ENCODE measurements at regions not wholly inside any gene's neighbourhood (a gene's known extent, or its start where the extent isn't known, plus 50 kb on each side); places are given as distances from the start of the nearest gene placed in this dataset.

GRCh38 chr6:21972516-21972915, 324.3 kb downstream of the PRL start:
- Mint-ChIP-seq H3K9me3 (peaks cover 43% of the 10 kb centered on the region), H3K4me3 (no peak overlapping the region), H3K4me1 (peaks cover 30% of the 10 kb centered on the region), H3K27me3 (ENCODE audit: low read depth, poor library complexity) (peaks cover 3% of the 10 kb centered on the region), H3K36me3 (ENCODE audit: low read depth) (peaks cover 72% of the 10 kb centered on the region), H3K27ac (no peak overlapping the region)
- TF ChIP-seq, protein P1, sequence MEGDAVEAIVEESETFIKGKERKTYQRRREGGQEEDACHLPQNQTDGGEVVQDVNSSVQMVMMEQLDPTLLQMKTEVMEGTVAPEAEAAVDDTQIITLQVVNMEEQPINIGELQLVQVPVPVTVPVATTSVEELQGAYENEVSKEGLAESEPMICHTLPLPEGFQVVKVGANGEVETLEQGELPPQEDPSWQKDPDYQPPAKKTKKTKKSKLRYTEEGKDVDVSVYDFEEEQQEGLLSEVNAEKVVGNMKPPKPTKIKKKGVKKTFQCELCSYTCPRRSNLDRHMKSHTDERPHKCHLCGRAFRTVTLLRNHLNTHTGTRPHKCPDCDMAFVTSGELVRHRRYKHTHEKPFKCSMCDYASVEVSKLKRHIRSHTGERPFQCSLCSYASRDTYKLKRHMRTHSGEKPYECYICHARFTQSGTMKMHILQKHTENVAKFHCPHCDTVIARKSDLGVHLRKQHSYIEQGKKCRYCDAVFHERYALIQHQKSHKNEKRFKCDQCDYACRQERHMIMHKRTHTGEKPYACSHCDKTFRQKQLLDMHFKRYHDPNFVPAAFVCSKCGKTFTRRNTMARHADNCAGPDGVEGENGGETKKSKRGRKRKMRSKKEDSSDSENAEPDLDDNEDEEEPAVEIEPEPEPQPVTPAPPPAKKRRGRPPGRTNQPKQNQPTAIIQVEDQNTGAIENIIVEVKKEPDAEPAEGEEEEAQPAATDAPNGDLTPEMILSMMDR (IDR thresholded peaks at IDR 0.05): no peak
- DNase-seq: no peak

DNA sequence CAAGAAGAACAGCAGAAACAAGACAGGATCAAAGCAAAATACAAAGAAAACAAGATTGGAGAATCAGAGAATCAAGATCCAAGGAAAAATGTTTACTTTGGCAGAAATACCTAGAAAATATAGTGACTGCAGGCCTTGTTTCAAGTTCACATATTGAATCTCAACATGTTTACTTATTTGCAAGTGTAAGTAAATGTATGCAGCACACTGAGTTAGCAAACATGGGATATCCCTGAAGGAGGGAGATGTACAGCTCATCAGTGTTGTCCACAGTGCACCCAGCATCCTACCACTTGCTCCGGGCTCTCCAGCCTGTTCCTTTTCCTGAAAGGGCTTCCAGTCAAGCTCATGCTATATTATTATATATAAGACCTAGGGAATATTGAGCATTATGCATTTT, 319.5 kb downstream of the PRL start:
- Mint-ChIP-seq H3K4me3 (no peak overlapping the region), H3K27me3 (ENCODE audit: low read depth, poor library complexity) (peaks cover 9% of the 10 kb centered on the region), H3K36me3 (ENCODE audit: low read depth) (peaks cover 97% of the 10 kb centered on the region), H3K4me1 (no peaks in the 10 kb centered on the region), H3K9me3 (peaks cover 69% of the 10 kb centered on the region), H3K27ac (no peak overlapping the region)
- TF ChIP-seq, protein P1 (IDR thresholded peaks at IDR 0.05): no peak
- DNase-seq: no peak

DNA sequence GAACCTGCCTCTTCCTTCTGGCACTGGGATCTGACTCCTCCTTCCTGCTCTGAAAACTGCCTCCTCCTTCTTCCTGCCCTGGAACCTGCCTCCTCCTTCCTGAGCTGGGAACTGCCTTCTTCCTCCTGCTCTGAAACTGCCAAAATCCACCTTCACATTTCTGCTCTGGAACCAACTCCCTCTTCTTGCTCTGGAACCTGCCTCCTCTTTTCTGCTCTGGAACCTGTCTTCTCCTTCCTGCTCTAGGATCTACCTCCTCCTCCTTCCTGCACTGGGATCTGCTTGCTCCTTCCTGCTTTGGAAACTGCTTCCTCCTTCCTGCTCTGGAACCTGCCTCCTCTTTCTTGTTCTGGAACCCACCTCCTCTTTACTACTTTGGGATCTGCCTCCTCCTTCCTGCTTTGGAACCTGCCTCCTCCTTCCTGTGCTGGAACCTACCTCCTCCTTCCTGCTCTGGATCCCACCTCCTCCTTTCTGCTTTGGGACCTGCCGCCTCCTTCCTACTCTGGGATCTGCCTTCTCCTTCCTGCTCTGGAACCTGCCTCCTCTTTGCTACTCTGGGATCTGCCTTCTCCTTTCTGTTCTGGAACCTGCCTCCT, 315.5 kb downstream of the PRL start:
- no peak overlapping the region for H3K4me3 Mint-ChIP-seq
- peaks cover 3% of the 10 kb centered on the region for H3K4me1 Mint-ChIP-seq
- H3K27ac Mint-ChIP-seq: peak overlapping the region; percentile 84
- TF ChIP-seq, protein P1 (IDR thresholded peaks at IDR 0.05): no peak
- H3K9me3 Mint-ChIP-seq: peaks cover 41% of the 10 kb centered on the region
- H3K36me3 Mint-ChIP-seq (ENCODE audit: low read depth): peaks cover 93% of the 10 kb centered on the region
- peaks cover 6% of the 10 kb centered on the region for H3K27me3 Mint-ChIP-seq (ENCODE audit: low read depth, poor library complexity)
- DNase-seq: no peak

DNA sequence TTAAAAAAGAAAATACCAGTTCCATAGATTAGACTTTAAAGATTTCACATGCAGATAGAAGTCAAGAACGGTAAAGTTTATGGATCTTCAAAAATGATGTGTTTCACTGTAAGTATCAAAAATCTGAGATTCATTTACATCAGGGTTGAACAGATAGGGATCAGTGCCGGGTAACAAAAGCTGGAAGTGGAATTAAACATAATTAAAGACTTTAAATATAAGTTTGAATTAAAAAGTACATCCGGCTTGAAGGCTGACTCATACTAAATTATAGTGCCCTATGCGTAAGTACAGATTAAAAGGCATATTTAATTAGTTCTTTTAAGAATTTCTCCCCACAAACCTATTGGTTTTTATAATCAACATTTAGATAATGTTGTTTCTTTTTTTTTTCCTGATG, 312.7 kb downstream of the PRL start:
- TF ChIP-seq, protein P1 (IDR thresholded peaks at IDR 0.05): no peak
- no peak for DNase-seq
- H3K36me3 Mint-ChIP-seq (ENCODE audit: low read depth): peaks cover 96% of the 10 kb centered on the region
- H3K4me3 Mint-ChIP-seq: no peak overlapping the region
- peaks cover 38% of the 10 kb centered on the region for H3K9me3 Mint-ChIP-seq
- H3K27me3 Mint-ChIP-seq (ENCODE audit: low read depth, poor library complexity): peaks cover 9% of the 10 kb centered on the region
- H3K4me1 Mint-ChIP-seq: peaks cover 31% of the 10 kb centered on the region
- peak overlapping the region; percentile 40 for H3K27ac Mint-ChIP-seq

GRCh38 chr6:21984561-21984960, 312.3 kb downstream of the PRL start:
- TF ChIP-seq, protein P1 (IDR thresholded peaks at IDR 0.05): no peak
- Mint-ChIP-seq H3K9me3 (peaks cover 38% of the 10 kb centered on the region), H3K27ac (peak overlapping the region; percentile 40), H3K4me3 (no peak overlapping the region), H3K27me3 (ENCODE audit: low read depth, poor library complexity) (peaks cover 9% of the 10 kb centered on the region), H3K36me3 (ENCODE audit: low read depth) (peaks cover 93% of the 10 kb centered on the region), H3K4me1 (peaks cover 33% of the 10 kb centered on the region)
- DNase-seq: no peak

- Mint-ChIP-seq H3K9me3 (peaks cover 26% of the 10 kb centered on the region), H3K4me1 (peaks cover 40% of the 10 kb centered on the region), H3K36me3 (ENCODE audit: low read depth) (peaks cover 87% of the 10 kb centered on the region), H3K27me3 (ENCODE audit: low read depth, poor library complexity) (peaks cover 3% of the 10 kb centered on the region), H3K27ac (no peak overlapping the region), H3K4me3 (no peak overlapping the region)
- TF ChIP-seq, protein P1 (IDR thresholded peaks at IDR 0.05): no peak
- DNase-seq: no peak
Observed at GRCh38 chr6:21985904-21986303, 310.9 kb downstream of the PRL start.
